ENCODE measurements at regions not wholly inside any gene's neighbourhood (a gene's known extent, or its start where the extent isn't known, plus 50 kb on each side); places are given as distances from the start of the nearest gene placed in this dataset.

DNA sequence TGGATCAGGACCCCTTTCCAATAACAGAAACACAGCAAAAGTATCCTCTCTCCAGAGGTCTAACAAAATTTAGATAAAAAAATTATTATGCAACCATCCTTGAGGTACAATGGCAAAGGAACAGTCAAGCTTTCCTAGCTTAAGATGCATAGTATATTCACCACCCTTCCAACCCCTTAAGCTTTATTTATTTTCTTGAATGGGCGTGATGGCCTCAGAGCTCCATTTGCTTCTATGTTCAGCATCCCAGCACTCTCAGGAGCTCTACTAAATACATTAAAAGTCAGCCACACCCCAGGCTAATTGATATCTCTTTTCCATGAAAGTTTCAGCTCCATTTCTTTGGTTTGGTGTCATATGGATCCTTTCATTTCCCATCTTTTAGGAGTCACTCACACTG lies 1335.2 kb upstream of the ZEB2 start:
- no peak for DNase-seq (ENCODE audit: low read depth, low spot score)

- DNase-seq (ENCODE audit: low read depth, low spot score) = no peak
Measured at GRCh38 chr2:145854039-145854755, 1334.3 kb upstream of the ZEB2 start.

GRCh38 chr2:145851730-145852129 lies 1331.8 kb upstream of the ZEB2 start:
- no peak for DNase-seq (ENCODE audit: low read depth, low spot score)

DNA sequence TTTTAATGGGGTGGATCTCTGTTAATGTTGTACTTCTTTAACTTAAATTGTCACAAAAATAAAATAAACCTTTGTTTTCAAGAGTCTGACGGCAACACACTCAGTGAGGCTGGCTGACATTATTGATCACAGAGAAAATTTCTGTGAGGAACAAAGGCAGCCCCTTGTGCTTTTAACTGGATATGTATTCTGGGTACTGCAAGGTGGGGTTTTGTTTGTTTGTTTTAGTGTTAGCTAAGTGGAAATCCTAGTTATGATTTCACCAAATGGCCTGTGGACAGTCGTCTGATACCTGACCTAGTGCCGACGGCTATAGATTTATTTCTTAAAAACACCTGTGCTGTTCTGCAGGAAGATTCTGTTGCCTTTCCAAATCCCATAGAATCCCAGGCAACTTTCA lies 1329.5 kb upstream of the ZEB2 start:
- DNase-seq (ENCODE audit: low read depth, low spot score) = no peak

DNA sequence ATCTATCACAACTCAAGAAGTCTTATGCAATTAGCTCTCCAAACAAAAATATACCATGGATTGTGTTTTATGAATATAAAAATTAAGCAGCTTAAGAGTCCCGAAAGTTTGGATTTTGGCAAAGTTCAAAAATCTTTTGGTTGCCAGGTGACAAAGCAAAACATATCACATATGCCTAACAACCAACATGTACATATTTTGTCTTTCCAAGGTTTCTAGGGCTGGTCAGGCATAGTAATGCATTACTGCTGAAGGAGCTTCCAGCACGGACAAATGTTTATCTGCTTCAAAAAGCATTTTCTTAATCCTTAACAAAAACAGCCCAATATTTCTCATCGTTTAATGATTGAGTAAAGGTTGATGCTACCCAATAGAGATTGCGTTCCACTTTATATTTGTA lies 1327.1 kb upstream of the ZEB2 start:
- DNase-seq (ENCODE audit: low read depth, low spot score) = no peak

DNA sequence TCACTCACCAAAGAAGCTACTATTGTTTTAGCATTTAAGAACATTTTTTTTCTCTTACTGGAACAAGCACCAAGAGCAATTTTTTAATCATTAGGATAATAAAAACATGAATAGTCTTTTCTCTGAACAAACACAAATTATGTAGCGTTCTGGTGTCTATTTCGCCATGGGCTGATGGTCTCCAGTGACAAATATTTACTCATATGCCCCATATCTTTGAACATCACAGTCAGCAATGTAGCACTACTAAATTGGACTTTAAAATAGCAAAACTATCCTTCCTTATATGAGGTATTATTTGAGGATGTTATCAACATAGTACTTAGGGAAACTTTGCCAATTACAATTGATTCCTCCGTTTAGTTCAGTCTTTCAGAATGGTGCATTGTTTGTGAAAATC lies 1326.0 kb upstream of the ZEB2 start:
- no peak for DNase-seq (ENCODE audit: low read depth, low spot score)

- no peak for DNase-seq (ENCODE audit: low read depth, low spot score)
Measured at GRCh38 chr2:145845207-145845894, 1325.4 kb upstream of the ZEB2 start.

DNA sequence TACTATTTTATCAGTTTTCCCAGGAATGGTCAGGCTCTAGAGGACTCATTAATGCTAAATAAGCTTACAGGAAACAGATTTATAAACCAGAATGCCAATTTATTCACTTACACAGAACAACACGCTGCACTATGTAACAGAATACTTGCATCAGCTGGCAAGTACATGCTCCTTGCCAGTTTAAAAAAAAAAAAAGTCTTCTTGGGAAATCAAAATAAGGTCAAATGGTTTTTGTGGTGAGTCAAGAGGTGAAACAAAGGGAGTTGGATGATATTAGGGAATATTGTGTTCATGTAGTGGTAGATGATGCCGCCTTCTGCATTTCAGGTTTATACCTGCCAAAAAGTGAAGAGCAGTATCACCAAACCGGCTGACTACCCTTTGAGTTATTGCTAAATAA lies 1322.1 kb upstream of the ZEB2 start:
- no peak for DNase-seq (ENCODE audit: low read depth, low spot score)

- no peak for DNase-seq (ENCODE audit: low read depth, low spot score)
Measured at GRCh38 chr2:145836986-145837385, 1317.1 kb upstream of the ZEB2 start.

- no peak for DNase-seq (ENCODE audit: low read depth, low spot score)
Measured at GRCh38 chr2:145835665-145836064, 1315.7 kb upstream of the ZEB2 start.

DNA sequence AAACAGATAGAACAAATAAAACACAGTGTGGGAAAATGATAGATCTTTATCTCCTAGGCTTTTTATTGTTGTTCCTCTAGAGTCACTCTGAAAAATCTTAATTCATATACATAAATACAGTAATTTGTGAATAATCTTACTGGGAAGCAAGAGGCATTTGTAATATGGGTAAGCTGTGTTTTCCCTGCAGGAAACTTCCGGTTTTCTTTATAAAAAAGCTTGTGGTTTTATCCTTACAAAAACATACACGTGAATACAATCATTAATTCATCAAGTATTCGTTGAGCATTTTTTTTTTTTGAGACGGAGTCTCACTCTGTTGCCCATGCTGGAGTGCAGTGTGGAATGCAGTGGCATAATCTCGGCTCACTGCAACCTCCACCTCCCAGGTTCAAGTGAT lies 1312.8 kb upstream of the ZEB2 start:
- no peak for DNase-seq (ENCODE audit: low read depth, low spot score)

DNA sequence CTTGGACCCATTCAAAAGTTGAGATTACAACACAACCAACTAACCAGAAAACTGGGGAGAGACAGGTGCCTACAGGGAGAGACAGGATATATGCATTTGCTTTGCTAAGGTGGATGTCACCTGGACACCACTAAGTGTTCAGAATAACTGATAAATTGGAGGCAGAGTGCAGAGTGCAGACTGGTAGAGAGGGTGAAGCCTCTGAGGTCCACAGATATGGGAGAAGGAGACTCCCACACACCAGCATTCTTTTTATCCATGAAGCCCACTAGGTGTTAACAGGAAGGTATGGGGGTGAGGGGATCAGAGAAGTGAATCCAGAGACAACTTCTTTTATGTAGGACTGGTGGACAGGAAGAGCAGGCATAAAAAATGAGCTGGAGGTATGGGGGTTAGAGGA lies 1310.0 kb upstream of the ZEB2 start:
- no peak for DNase-seq (ENCODE audit: low read depth, low spot score)

- no peak for DNase-seq (ENCODE audit: low read depth, low spot score)
Measured at GRCh38 chr2:145827235-145827634, 1307.3 kb upstream of the ZEB2 start.

GRCh38 chr2:145824384-145824783 lies 1304.5 kb upstream of the ZEB2 start:
- no peak for DNase-seq (ENCODE audit: low read depth, low spot score)

DNA sequence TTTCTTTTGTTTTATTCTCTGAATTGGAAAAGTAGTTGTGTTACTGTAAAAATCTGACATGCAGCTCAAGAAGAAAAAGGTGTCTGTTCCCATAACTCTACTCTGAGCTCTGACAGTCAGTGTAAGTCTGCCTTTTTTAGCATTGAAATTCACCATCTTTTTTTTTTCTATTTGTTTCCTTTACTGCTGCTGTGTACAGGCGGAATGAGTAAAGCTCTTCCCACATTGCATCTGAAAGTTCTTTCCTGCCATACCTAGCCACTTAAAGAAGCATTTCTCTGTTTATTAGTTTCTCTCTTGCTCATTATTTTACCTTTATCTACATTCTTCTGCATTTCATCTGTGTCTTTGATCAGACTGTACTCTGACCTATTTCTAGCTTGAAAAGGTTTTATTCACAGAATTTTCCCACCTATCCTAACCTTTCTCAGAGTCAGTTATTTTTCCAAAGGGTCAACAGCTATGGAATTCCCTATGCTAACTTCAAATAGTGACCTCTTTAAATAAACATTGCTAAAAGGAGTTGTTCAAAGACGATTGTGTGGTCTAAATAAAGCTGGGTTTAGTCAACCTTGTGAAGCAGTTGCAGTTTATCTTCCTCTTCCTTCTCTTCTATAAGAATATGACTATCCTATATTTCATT lies 1303.1 kb upstream of the ZEB2 start:
- DNase-seq (ENCODE audit: low read depth, low spot score) = no peak

GRCh38 chr2:145820651-145821050 lies 1300.7 kb upstream of the ZEB2 start:
- no peak for DNase-seq (ENCODE audit: low read depth, low spot score)

GRCh38 chr2:145818890-145819504 lies 1299.1 kb upstream of the ZEB2 start:
- DNase-seq (ENCODE audit: low read depth, low spot score) = no peak

GRCh38 chr2:145815933-145816332 lies 1296.0 kb upstream of the ZEB2 start:
- no peak for DNase-seq (ENCODE audit: low read depth, low spot score)

- no peak for DNase-seq (ENCODE audit: low read depth, low spot score)
Measured at GRCh38 chr2:145813481-145813880, 1293.6 kb upstream of the ZEB2 start.

GRCh38 chr2:145812165-145812554 lies 1292.2 kb upstream of the ZEB2 start:
- DNase-seq (ENCODE audit: low read depth, low spot score) = no peak

GRCh38 chr2:145811276-145812164 lies 1291.6 kb upstream of the ZEB2 start:
- DNase-seq (ENCODE audit: low read depth, low spot score) = no peak

DNA sequence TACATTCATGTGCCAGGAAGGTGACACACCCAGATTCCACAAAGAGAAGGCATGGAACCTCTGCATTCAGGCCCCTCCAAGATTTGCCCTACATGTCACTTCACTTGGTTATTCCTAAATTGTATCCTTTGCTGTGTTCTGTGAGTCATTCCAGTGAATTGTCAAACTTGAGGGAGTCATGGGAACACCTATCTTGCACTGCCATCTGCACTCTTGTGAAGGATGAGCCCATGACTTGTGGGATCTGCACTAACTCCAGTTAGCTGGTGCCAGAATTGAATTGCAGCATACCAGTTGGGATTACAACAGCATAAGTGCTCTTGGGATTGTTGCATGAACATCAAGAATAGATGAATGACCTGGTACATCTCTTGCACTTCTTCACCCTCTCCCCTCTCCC lies 1288.0 kb upstream of the ZEB2 start:
- no peak for DNase-seq (ENCODE audit: low read depth, low spot score)
